ENCODE measurements at regions not wholly inside any gene's neighbourhood (a gene's known extent, or its start where the extent isn't known, plus 50 kb on each side); places are given as distances from the start of the nearest gene placed in this dataset.

- H3K4me3 ChIP-seq (ENCODE audit: low read depth, low read length), result no peak overlapping the region
- no peak for TF ChIP-seq CTCF (IDR thresholded peaks at IDR 0.05; ENCODE audit: low read depth, low read length)
Measured at GRCh38 chr1:22212400-22213233, 69.7 kb upstream of the WNT4 start.

GRCh38 chr1:22216210-22216883 is 73.5 kb upstream of the WNT4 start:
- TF ChIP-seq CTCF (IDR thresholded peaks at IDR 0.05; ENCODE audit: low read depth, low read length), result no peak
- no peak overlapping the region for H3K4me3 ChIP-seq (ENCODE audit: low read depth, low read length)

GRCh38 chr1:22216966-22217365 is 74.1 kb upstream of the WNT4 start:
- no peak for TF ChIP-seq CTCF (IDR thresholded peaks at IDR 0.05; ENCODE audit: low read depth, low read length)
- H3K4me3 ChIP-seq (ENCODE audit: low read depth, low read length), result no peak overlapping the region

GRCh38 chr1:22217811-22218460 is 75.0 kb upstream of the WNT4 start:
- TF ChIP-seq CTCF (IDR thresholded peaks at IDR 0.05; ENCODE audit: low read depth, low read length), result no peak
- H3K4me3 ChIP-seq (ENCODE audit: low read depth, low read length), result no peak overlapping the region

- no peak overlapping the region for H3K4me3 ChIP-seq (ENCODE audit: low read depth, low read length)
- no peak for TF ChIP-seq CTCF (IDR thresholded peaks at IDR 0.05; ENCODE audit: low read depth, low read length)
Measured at GRCh38 chr1:22218618-22219250, 75.8 kb upstream of the WNT4 start.

- H3K4me3 ChIP-seq (ENCODE audit: low read depth, low read length), result no peak overlapping the region
- TF ChIP-seq CTCF (IDR thresholded peaks at IDR 0.05; ENCODE audit: low read depth, low read length), result no peak
Measured at GRCh38 chr1:22221233-22221780, 78.4 kb upstream of the WNT4 start.
